H9 (cell line): ENCODE measurements at regions not wholly inside any gene's neighbourhood (a gene's known extent, or its start where the extent isn't known, plus 50 kb on each side); places are given as distances from the start of the nearest gene placed in this dataset.

ENCODE experiments used
- DNase-seq: peaks from one replicate; pipeline ENCODE4 v3.0.0-alpha.2; 2017
- H2AFZ ChIP-seq: one replicate; pipeline ENCODE4 v1.6.1; 2013; ENCODE audit warnings: mild to moderate bottlenecking, low read length, control low read depth, moderate library complexity
- H2AK5ac ChIP-seq: 2 replicates; pipeline ENCODE4 v1.6.1; 2013; ENCODE audit warnings: low read length, control low read depth, mixed read lengths; ENCODE audit not compliant: insufficient read length
- H2BK120ac ChIP-seq: one replicate; pipeline ENCODE4 v1.6.1; 2013; ENCODE audit warnings: low read depth, mild to moderate bottlenecking, low read length, control low read depth, inconsistent platforms; ENCODE audit not compliant: poor library complexity, severe bottlenecking
- H2BK12ac ChIP-seq: 2 replicates; pipeline ENCODE4 v1.6.1; 2013; ENCODE audit warnings: low read length, control low read depth, mixed read lengths, low read depth; ENCODE audit not compliant: insufficient read length
- H2BK15ac ChIP-seq: 2 replicates; pipeline ENCODE4 v1.6.1; 2013; ENCODE audit warnings: low read depth, low read length, control low read depth
- H2BK20ac ChIP-seq: one replicate; pipeline ENCODE4 v1.6.1; 2013; ENCODE audit warnings: low read depth, mild to moderate bottlenecking, low read length, control low read depth, inconsistent platforms; ENCODE audit not compliant: poor library complexity, severe bottlenecking
- H2BK5ac ChIP-seq: 2 replicates; pipeline ENCODE4 v1.6.1; 2013; ENCODE audit warnings: low read length, control low read depth, mixed read lengths; ENCODE audit not compliant: insufficient read length
- H3K14ac ChIP-seq: 2 replicates; pipeline ENCODE4 v1.6.1; 2013; ENCODE audit warnings: low read length, control low read depth; ENCODE audit not compliant: insufficient read depth
- H3K18ac ChIP-seq: 2 replicates; pipeline ENCODE4 v1.6.1; 2013; ENCODE audit warnings: low read depth, mild to moderate bottlenecking, mixed read lengths, low read length, control low read depth; ENCODE audit not compliant: insufficient read length
- H3K23ac ChIP-seq: 2 replicates; pipeline ENCODE4 v1.6.1; 2013; ENCODE audit warnings: low read length, control low read depth, mixed read lengths, low read depth; ENCODE audit not compliant: insufficient read length
- H3K23me2 ChIP-seq: 2 replicates; pipeline ENCODE4 v1.6.1; 2013; ENCODE audit warnings: low read depth, mild to moderate bottlenecking, mixed read lengths, low read length, control low read depth; ENCODE audit not compliant: insufficient read length, poor library complexity, severe bottlenecking
- H3K27ac ChIP-seq: 2 replicates; pipeline ENCODE4 v1.5.1; 2013; ENCODE audit warnings: low read length, control low read depth, mixed read lengths, low read depth; ENCODE audit not compliant: insufficient read length
- H3K27me3 ChIP-seq: 2 replicates; pipeline ENCODE4 v1.6.1; 2013; ENCODE audit warnings: low read length, control low read depth, inconsistent platforms; ENCODE audit not compliant: insufficient read depth
- H3K4ac ChIP-seq: 2 replicates; pipeline ENCODE4 v1.6.1; 2013; ENCODE audit warnings: low read depth, mild to moderate bottlenecking, control low read depth, inconsistent platforms, low read length, moderate library complexity
- H3K4me1 ChIP-seq: 2 replicates; pipeline ENCODE4 v1.6.1; 2013; ENCODE audit warnings: low read length, control low read depth, inconsistent platforms; ENCODE audit not compliant: insufficient read depth
- H3K4me2 ChIP-seq: 2 replicates; pipeline ENCODE4 v1.6.1; 2013; ENCODE audit warnings: low read length, control low read depth, mixed read lengths; ENCODE audit not compliant: insufficient read length, insufficient read depth
- H3K56ac ChIP-seq: 2 replicates; pipeline ENCODE4 v1.6.1; 2013; ENCODE audit warnings: low read depth, mild to moderate bottlenecking, mixed read lengths, low read length, control low read depth; ENCODE audit not compliant: insufficient read length
- H3K79me1 ChIP-seq: 2 replicates; pipeline ENCODE4 v1.6.1; 2013; ENCODE audit warnings: low read depth, mild to moderate bottlenecking, moderate library complexity, low read length, control low read depth, inconsistent platforms; ENCODE audit not compliant: insufficient read depth, poor library complexity, severe bottlenecking
- H3K79me2 ChIP-seq: 2 replicates; pipeline ENCODE4 v1.6.1; 2013; ENCODE audit warnings: low read length, control low read depth, inconsistent platforms; ENCODE audit not compliant: insufficient read depth
- H3K9ac ChIP-seq: 2 replicates; pipeline ENCODE4 v1.6.1; 2013; ENCODE audit warnings: low read length, control low read depth, mixed read lengths; ENCODE audit not compliant: insufficient read length; ENCODE audit errors: extremely low read depth
- H3K9me3 ChIP-seq: one replicate; pipeline ENCODE4 v1.6.1; 2013; ENCODE audit warnings: low read depth, low read length, inconsistent platforms; ENCODE audit not compliant: control insufficient read depth
- H3T11ph ChIP-seq: one replicate; pipeline ENCODE4 v1.6.1; 2013; ENCODE audit warnings: mild to moderate bottlenecking, low read length, control low read depth, inconsistent platforms
- H4K20me1 ChIP-seq: one replicate; pipeline ENCODE4 v1.6.1; 2013; ENCODE audit not compliant: control insufficient read depth, insufficient read length, insufficient read depth
- H4K5ac ChIP-seq: 2 replicates; pipeline ENCODE4 v1.6.1; 2013; ENCODE audit warnings: low read depth, mild to moderate bottlenecking, mixed read lengths, low read length, control low read depth; ENCODE audit not compliant: insufficient read length
- H4K8ac ChIP-seq: replicated peaks from 2 replicates; pipeline ENCODE4 v1.6.1; 2013; ENCODE audit warnings: low read length, control low read depth, mixed read lengths, low read depth; ENCODE audit not compliant: insufficient read length
- H4K91ac ChIP-seq: 2 replicates; pipeline ENCODE4 v1.6.1; 2013; ENCODE audit warnings: low read depth, mild to moderate bottlenecking, moderate library complexity, mixed read lengths, low read length, control low read depth; ENCODE audit not compliant: insufficient read length
- H3K27ac Mint-ChIP-seq, 3 experiments: 2 replicates in 2 of 3; 3 replicates in 1 of 3; pipeline ENCODE4 v1.8.0; 2020 to 2021; ENCODE audit warnings: mixed read lengths in 3 of 3, mild to moderate bottlenecking in 1 of 3, moderate library complexity in 1 of 3
- H3K27me3 Mint-ChIP-seq: 2 replicates; pipeline ENCODE4 v1.8.0; 2021; ENCODE audit warnings: low read depth, mild to moderate bottlenecking, moderate library complexity, mixed read lengths
- H3K36me3 Mint-ChIP-seq, 3 experiments: 2 replicates in 2 of 3; 3 replicates in 1 of 3; pipeline ENCODE4 v1.8.0; 2020 to 2021; ENCODE audit warnings: low read depth in 3 of 3, mixed read lengths in 3 of 3; ENCODE audit not compliant: insufficient read depth in 1 of 3
- H3K4me1 Mint-ChIP-seq, 2 experiments: 2 replicates each; pipeline ENCODE4 v1.8.0; 2020; ENCODE audit warnings: mixed read lengths in 2 of 2
- H3K4me3 Mint-ChIP-seq, 2 experiments: 2 replicates in 1 of 2; 3 replicates in 1 of 2; pipeline ENCODE4 v1.8.0; 2020 to 2021; ENCODE audit warnings: mild to moderate bottlenecking in 2 of 2, mixed read lengths in 2 of 2, moderate library complexity in 1 of 2
- H3K9me3 Mint-ChIP-seq, 2 experiments: 2 replicates in 1 of 2; 3 replicates in 1 of 2; pipeline ENCODE4 v1.8.0; 2020; ENCODE audit warnings: mild to moderate bottlenecking in 2 of 2, mixed read lengths in 2 of 2, moderate library complexity in 1 of 2
- CTCF ChIP-seq: fragments of 200-600 bp; sonication (generic); conservative IDR thresholded peaks from 3 replicates; pipeline ENCODE4 v1.8.0; 2021; ENCODE audit warnings: antibody characterized with exemption, mild to moderate bottlenecking
- WGBS: extraction: QIAGEN DNeasy Blood & Tissue Kit; methylation state at CpG from one replicate; pipeline ENCODE4 v1.1.7; 2013; ENCODE audit warnings: missing lambda C conversion rate, low lambda C conversion rate, mixed read lengths; ENCODE audit not compliant: insufficient read length; ENCODE audit errors: extremely low coverage; 5-methylcytosine and 5-hydroxymethylcytosine counted together

- H3K27me3 Mint-ChIP-seq = no peaks in the 10 kb centered on the region
- Histone ChIP-seq H2AK5ac (no peak overlapping the region), H3K27ac (no peak overlapping the region), H3K23ac (no peak overlapping the region), H3K9me3 (no peaks in the 10 kb centered on the region), H3K4me2 (no peak overlapping the region), H3K4me1 (peaks cover 9% of the 10 kb centered on the region; the same call in 1 of the 2 replicates), H3K9ac (no peak overlapping the region), H3T11ph (no peak overlapping the region), H4K8ac (no peak overlapping the region), H3K18ac (no peak overlapping the region), H3K23me2 (no peaks in the 10 kb centered on the region), H3K4ac (no peak overlapping the region), H3K79me2 (no peaks in the 10 kb centered on the region), H2BK12ac (no peak overlapping the region), H3K14ac (no peak overlapping the region), H2BK20ac (no peak overlapping the region), H2AFZ (no peak overlapping the region), H4K20me1 (no peaks in the 10 kb centered on the region), H2BK5ac (no peak overlapping the region), H4K5ac (no peak overlapping the region), H2BK120ac (no peak overlapping the region), H4K91ac (no peak overlapping the region), H3K79me1 (no peaks in the 10 kb centered on the region), H3K27me3 (no peaks in the 10 kb centered on the region), H3K56ac (no peak overlapping the region), H2BK15ac (no peak overlapping the region)
- H3K4me1 Mint-ChIP-seq = peaks cover 30 to 35% of the 10 kb centered on the region in 2 experiments
- no peak overlapping the region for H3K4me3 Mint-ChIP-seq
- no peak for DNase-seq
- WGBS = no CpG with 5 or more reads among the region's 6 CpGs
- peaks cover 4 to 9% of the 10 kb centered on the region in 2 experiments; a peak in 4 of 5 replicates for H3K9me3 Mint-ChIP-seq
- peaks cover 3 to 15% (median 6%) of the 10 kb centered on the region in 3 experiments; a peak in 6 of 7 replicates for H3K36me3 Mint-ChIP-seq
- peak; percentile 53 for TF ChIP-seq CTCF
- peak overlapping the region in 1 of 3 experiments; percentile 89; a peak in 2 of 7 replicates for H3K27ac Mint-ChIP-seq
Observed at GRCh38 chr5:124888050-124888506, 141.6 kb upstream of the ZNF608 start.
